T-helper 2 cell treated with Interferon-gamma antibody and Interleukin-4, amounts not matched to agents 5 μg/mL and 100 μg/mL, for 36 hours (primary cell): ENCODE measurements at regions not wholly inside any gene's neighbourhood (a gene's known extent, or its start where the extent isn't known, plus 50 kb on each side); places are given as distances from the start of the nearest gene placed in this dataset.

Experiments
- DNase-seq: peaks from one replicate; pipeline ENCODE4 v3.0.0; 2021; ENCODE audit warnings: low spot score
- H3K27ac Mint-ChIP-seq: one replicate; pipeline ENCODE4 v1.8.0; 2021; ENCODE audit warnings: mild to moderate bottlenecking, mixed read lengths
- H3K27me3 Mint-ChIP-seq: one replicate; pipeline ENCODE4 v1.8.0; 2021; ENCODE audit warnings: low read depth, mixed read lengths
- H3K36me3 Mint-ChIP-seq: one replicate; pipeline ENCODE4 v1.8.0; 2021; ENCODE audit warnings: low read depth, mixed read lengths
- H3K4me1 Mint-ChIP-seq: one replicate; pipeline ENCODE4 v1.8.0; 2021; ENCODE audit warnings: low read depth, mixed read lengths
- H3K4me3 Mint-ChIP-seq: one replicate; pipeline ENCODE4 v1.8.0; 2022; ENCODE audit warnings: mild to moderate bottlenecking, moderate library complexity, mixed read lengths
- H3K9me3 Mint-ChIP-seq: one replicate; pipeline ENCODE4 v1.8.0; 2021; ENCODE audit warnings: mixed read lengths

DNA sequence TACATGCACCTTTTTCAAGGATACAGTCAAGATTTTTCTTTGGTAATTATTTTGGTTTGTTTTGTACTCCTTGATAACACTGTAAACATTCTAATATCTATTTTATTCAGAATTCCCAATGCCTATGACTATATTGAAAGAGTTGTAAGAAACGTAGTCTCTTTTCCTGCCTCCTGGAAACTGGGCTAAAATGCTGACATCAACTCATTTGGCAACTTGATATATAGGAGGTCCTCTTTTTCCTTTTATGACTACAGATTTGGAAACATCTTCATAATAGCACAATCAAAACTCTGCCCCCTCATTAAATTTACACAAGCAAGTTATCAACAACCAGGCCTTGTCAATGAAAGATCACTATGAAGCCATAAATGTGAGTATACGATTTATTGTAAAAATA, 422.3 kb upstream of the PCDH15 start:
- Mint-ChIP-seq H3K4me1 (no peaks in the 10 kb centered on the region), H3K27ac (no peak overlapping the region)

DNA sequence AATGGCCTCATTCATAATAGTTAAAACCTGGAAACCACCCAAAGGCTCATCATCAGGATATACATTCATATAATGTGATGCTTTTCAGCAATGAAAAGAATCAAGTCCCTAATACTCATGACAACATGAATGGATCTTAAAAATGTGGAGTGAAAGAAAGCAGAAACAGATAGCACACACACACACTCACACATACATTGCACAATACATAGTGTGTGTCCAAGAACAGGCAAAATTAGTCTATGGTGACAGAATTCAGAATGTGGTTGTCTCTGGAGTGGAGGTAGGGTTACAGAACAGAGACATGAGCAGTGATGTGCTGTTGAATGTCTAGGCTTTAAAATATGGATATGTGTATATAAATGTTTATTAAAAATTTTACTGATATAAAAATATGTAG, 419.9 kb upstream of the PCDH15 start:
- no peak overlapping the region for H3K4me3 Mint-ChIP-seq
- no peak overlapping the region for H3K27ac Mint-ChIP-seq

More for the DNA sequence above, 422.3 kb upstream of the PCDH15 start:
- Mint-ChIP-seq H3K4me3 (no peak overlapping the region), H3K27me3 (no peaks in the 10 kb centered on the region), H3K36me3 (no peaks in the 10 kb centered on the region), H3K9me3 (peaks cover 8% of the 10 kb centered on the region)
- no peak for DNase-seq

DNA sequence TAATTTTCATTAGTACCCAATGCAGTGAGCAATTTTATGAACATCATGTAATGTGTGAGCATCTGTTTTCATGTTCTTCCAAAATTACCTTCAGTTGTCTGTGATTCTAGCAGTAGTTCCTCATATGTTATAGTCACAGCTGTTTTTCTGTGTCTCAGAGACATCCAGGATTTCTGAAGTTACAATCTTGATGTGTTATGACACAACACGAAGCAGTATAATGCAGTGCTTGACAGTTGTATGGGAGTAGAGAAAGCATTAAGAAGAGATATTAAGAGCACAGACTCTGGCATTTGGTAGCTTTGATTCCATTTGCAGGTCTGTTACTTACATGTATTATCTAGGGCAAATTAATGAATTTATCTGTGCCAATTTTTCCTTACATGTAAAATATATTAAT, 414.7 kb upstream of the PCDH15 start:
- DNase-seq = no peak
- Mint-ChIP-seq H3K36me3 (no peaks in the 10 kb centered on the region), H3K27me3 (no peaks in the 10 kb centered on the region), H3K4me3 (no peak overlapping the region), H3K9me3 (peaks cover under 1% of the 10 kb centered on the region), H3K27ac (no peak overlapping the region), H3K4me1 (no peaks in the 10 kb centered on the region)

More for the DNA sequence above, 419.9 kb upstream of the PCDH15 start:
- Mint-ChIP-seq H3K36me3 (no peaks in the 10 kb centered on the region), H3K9me3 (peaks cover 8% of the 10 kb centered on the region), H3K27me3 (no peaks in the 10 kb centered on the region), H3K4me1 (no peaks in the 10 kb centered on the region)
- no peak for DNase-seq

DNA sequence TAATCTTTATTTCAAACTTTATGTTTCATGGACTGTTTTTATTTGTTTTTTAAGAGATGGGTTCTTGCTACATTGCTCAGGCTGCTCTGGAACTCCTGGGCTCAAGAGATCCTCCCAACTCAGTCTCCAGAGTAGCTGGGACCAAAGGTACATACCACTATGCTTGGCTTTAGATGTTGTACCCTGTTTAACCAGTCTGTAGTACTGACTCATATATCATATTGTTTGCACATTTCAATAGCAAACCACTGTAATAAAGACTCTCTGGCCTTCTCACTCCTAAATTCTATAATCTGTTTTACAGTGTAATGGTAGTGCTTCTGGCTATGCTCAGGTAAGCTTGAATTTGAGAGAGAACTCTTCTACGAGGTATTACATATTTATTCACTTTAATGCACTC, 413.6 kb upstream of the PCDH15 start:
- H3K9me3 Mint-ChIP-seq = peaks cover 4% of the 10 kb centered on the region
- no peaks in the 10 kb centered on the region for H3K27me3 Mint-ChIP-seq
- no peak for DNase-seq
- no peak overlapping the region for H3K4me3 Mint-ChIP-seq
- no peaks in the 10 kb centered on the region for H3K4me1 Mint-ChIP-seq
- no peaks in the 10 kb centered on the region for H3K36me3 Mint-ChIP-seq
- H3K27ac Mint-ChIP-seq = no peak overlapping the region

DNA sequence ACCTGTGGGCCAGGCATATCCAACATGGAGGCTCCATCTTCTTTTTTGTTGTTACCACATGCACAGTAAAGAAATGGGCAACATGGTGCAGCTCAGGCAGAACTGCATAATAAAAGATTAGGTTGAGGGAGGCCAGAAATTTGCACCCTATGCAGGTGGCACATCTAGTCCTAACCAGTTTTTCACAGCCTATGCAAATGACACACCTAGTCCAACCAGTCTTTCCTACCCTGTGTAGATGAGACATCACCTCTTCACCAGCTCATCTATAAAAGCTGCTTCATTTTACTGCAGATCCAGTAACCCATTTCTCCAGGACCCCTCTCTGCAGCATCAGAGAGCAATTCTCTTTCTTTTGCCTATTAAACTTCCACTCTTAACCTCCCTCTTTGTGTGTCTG, 411.0 kb upstream of the PCDH15 start:
- DNase-seq = no peak
- Mint-ChIP-seq H3K27ac (no peak overlapping the region), H3K27me3 (no peaks in the 10 kb centered on the region), H3K36me3 (no peaks in the 10 kb centered on the region), H3K4me3 (no peak overlapping the region), H3K9me3 (peaks cover 12% of the 10 kb centered on the region), H3K4me1 (no peaks in the 10 kb centered on the region)

DNA sequence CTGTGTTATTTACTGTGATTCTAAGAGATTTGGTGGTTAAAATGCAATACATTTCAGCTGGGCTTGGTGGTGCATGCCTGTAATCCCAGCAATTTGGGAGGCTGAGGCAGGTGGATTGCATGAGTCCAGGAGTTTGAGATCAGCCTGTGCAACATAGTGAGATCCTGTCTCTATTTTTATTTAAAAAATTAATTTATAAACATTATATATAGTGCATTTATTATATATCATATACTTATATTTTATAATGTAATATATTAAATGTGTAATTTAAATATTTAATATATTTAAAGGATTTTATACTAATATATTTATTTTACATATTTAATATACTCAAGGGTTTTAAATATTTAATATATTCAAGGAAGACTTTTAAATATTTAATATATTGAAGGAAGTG, 402.8 kb upstream of the PCDH15 start:
- H3K4me1 Mint-ChIP-seq = no peaks in the 10 kb centered on the region
- H3K36me3 Mint-ChIP-seq = no peaks in the 10 kb centered on the region
- no peak overlapping the region for H3K4me3 Mint-ChIP-seq
- no peak for DNase-seq
- H3K27me3 Mint-ChIP-seq = no peaks in the 10 kb centered on the region
- no peak overlapping the region for H3K27ac Mint-ChIP-seq
- peaks cover 19% of the 10 kb centered on the region for H3K9me3 Mint-ChIP-seq

DNA sequence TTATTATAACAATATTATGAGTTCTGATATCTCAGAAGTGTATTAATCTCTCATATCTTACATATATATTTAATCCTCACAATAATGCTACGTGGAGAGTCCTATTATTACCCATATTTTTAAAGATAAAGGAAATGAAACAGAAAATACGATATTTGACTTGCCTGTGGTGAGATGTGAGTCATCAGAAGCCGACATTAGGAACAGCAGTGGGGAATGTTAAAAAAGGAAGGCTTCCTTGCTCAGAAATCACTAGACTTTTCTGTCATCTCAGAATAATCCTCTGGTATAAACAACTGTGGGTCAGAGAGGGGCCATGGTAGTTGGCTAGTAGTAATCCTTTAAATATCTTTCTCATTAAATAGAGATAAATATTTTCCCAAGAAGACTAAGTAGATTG, 402.3 kb upstream of the PCDH15 start:
- no peaks in the 10 kb centered on the region for H3K27me3 Mint-ChIP-seq

DNA sequence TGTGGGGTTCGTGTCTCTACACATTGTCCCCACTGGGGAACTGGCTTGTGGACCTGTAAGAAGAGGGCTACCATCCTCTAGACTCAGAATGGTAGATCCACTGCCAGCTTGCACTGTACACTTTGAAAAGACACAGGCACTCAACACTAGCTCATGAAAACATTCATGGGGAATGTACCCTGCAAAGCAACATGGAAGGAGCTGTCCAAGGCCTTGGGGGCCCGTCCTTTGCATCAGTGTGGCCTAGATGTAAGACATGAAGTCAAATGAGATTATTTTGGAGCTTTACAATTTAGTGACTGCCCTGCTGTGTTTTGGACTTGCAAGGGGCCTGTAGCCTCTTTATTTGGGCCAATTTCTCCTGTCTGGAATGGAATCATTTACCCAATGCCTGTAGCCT, 399.0 kb upstream of the PCDH15 start:
- Mint-ChIP-seq H3K4me1 (no peaks in the 10 kb centered on the region), H3K36me3 (no peaks in the 10 kb centered on the region), H3K27me3 (no peaks in the 10 kb centered on the region), H3K27ac (no peak overlapping the region), H3K4me3 (no peak overlapping the region), H3K9me3 (peaks cover 16% of the 10 kb centered on the region)
- DNase-seq = no peak

More for the DNA sequence above, 402.3 kb upstream of the PCDH15 start:
- Mint-ChIP-seq H3K9me3 (peaks cover 20% of the 10 kb centered on the region), H3K4me3 (no peak overlapping the region), H3K4me1 (no peaks in the 10 kb centered on the region), H3K36me3 (no peaks in the 10 kb centered on the region), H3K27ac (no peak overlapping the region)
- no peak for DNase-seq

DNA sequence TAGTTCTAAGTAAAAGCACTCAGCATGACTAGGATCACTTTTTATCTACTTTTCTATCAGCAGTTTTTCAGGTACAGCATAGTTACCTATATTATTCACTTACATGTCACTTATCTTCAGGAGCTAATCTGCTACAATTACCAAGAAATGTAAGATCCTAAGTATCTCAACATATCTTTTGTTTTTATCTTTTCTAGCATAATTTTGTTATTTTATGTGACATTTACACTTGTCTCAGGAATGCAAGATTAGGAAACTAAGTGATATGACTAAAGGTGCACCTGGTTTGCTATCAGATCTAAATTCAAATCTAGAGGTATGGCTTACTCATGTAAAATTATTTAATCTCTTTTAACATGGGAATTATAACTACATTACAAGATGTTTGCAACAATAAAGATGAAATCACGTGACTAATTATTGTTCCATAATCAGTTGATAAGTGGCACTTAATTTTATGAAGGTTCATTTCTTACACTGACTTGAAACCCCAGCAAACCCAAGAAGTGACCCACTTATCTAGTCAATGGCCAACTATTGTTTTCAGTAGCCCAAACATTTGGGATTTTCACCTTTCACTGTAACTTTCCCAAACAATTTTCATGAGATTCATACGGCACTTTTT, 390.3 kb upstream of the PCDH15 start:
- no peaks in the 10 kb centered on the region for H3K27me3 Mint-ChIP-seq
- no peak overlapping the region for H3K4me3 Mint-ChIP-seq
- no peaks in the 10 kb centered on the region for H3K36me3 Mint-ChIP-seq
- peaks cover 8% of the 10 kb centered on the region for H3K9me3 Mint-ChIP-seq
- H3K4me1 Mint-ChIP-seq = no peaks in the 10 kb centered on the region
- no peak overlapping the region for H3K27ac Mint-ChIP-seq
- DNase-seq = no peak

DNA sequence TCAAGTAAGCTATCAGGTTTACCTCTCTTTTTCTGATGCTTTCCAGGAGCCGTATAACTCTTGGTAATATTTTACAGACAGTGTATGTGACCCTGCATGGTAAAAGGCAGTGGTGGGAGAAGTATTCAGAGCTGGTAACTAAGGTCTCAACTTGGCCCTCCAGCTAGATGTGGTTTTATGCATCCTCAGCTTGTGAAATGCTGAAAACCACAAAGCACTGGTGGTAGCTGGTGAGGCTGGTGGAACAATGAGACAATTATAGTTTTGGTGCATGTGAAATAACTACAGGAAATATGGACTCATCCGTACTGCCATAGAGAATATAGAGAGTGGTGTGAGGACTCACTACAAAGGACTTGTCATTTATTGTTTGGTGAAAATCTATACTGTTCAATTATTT, 383.0 kb upstream of the PCDH15 start:
- peaks cover under 1% of the 10 kb centered on the region for H3K9me3 Mint-ChIP-seq
- H3K4me1 Mint-ChIP-seq = no peaks in the 10 kb centered on the region
- H3K27ac Mint-ChIP-seq = no peak overlapping the region
- no peak for DNase-seq
- H3K36me3 Mint-ChIP-seq = no peaks in the 10 kb centered on the region
- H3K4me3 Mint-ChIP-seq = no peak overlapping the region
- no peaks in the 10 kb centered on the region for H3K27me3 Mint-ChIP-seq

DNA sequence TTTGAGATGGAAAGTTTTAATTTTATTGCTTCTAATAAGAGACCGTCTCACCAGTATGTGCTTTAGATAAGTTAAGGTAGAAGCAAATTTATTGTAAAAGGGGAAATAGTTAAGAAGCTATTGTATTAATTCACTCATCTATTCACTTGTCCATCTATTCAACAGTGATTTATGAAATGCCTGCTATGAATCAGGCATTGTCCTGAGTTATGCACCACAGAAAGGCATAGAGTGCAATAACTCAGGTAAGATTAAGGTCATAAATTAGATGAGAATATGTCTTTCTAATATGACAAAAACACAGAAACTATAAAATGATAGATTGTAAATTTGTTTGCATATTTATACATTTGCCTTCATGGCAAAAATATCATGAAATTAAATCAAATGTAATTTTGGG, 379.3 kb upstream of the PCDH15 start:
- Mint-ChIP-seq H3K36me3 (no peaks in the 10 kb centered on the region), H3K4me3 (no peak overlapping the region), H3K4me1 (no peaks in the 10 kb centered on the region), H3K9me3 (peaks cover 6% of the 10 kb centered on the region), H3K27me3 (no peaks in the 10 kb centered on the region), H3K27ac (no peak overlapping the region)
- no peak for DNase-seq

DNA sequence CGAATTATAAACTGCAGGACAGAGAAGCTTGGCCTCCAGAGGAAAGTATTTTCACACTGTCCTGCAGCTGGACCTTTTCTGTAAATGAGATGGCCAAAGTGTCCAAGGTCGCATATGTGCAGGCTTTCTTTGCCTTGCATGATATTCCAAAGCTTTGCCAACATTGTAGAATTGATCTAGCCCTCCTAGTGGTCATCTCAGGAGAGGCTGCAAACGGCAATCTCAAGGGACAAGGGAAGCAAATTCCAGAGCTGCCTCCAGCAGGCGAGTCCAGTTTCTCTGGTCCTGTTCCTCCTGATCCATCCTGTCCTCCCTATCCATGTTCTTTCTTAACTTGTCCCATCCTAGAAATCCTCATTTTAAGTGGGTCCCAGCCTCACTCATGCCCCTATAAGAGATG, 373.4 kb upstream of the PCDH15 start:
- no peak overlapping the region for H3K27ac Mint-ChIP-seq
- no peaks in the 10 kb centered on the region for H3K4me1 Mint-ChIP-seq
- H3K4me3 Mint-ChIP-seq = no peak overlapping the region
- H3K9me3 Mint-ChIP-seq = peaks cover 12% of the 10 kb centered on the region
- H3K27me3 Mint-ChIP-seq = no peaks in the 10 kb centered on the region
- no peak for DNase-seq
- no peaks in the 10 kb centered on the region for H3K36me3 Mint-ChIP-seq

DNA sequence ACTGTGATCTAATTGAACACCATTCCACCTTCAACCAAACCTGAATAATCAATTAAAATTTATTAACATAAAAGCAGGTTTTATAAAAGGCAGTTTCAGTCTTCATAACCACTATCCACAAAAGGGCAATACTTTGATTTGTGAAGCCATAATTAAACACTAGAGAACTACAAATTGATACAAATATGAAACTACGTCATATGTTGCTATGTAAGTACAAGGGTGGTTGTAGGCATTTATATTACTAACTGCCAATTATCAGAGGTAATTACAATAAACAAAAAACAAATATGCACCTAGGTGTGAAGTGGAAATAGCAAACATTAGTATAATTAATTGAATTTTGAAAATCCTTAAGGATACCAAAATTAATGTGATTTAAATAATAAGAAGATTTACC, 368.5 kb upstream of the PCDH15 start:
- H3K27ac Mint-ChIP-seq = no peak overlapping the region
- no peak for DNase-seq
- no peaks in the 10 kb centered on the region for H3K4me1 Mint-ChIP-seq
- H3K36me3 Mint-ChIP-seq = no peaks in the 10 kb centered on the region
- no peaks in the 10 kb centered on the region for H3K27me3 Mint-ChIP-seq
- H3K9me3 Mint-ChIP-seq = peaks cover under 1% of the 10 kb centered on the region
- H3K4me3 Mint-ChIP-seq = no peak overlapping the region

DNA sequence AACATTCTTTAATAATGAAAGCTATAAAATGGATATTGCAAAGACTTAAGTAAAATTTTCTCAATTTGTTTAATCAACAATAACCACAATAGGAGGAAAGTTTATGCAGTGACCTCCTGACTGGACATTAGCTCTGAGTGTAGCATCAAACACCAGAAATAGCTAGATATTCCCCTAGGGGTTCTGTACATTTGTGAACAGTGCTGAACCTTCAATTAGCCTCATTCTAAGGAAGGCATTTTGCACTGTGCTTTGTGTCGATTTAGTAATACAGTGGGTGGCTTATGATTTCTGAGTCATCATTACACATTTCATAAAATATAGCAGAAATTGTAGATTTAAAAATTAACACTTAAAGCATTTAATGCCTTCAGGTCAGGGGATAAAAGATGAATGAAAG, 367.3 kb upstream of the PCDH15 start:
- Mint-ChIP-seq H3K9me3 (peaks cover under 1% of the 10 kb centered on the region), H3K27ac (no peak overlapping the region), H3K4me3 (no peak overlapping the region), H3K36me3 (no peaks in the 10 kb centered on the region), H3K4me1 (no peaks in the 10 kb centered on the region), H3K27me3 (no peaks in the 10 kb centered on the region)
- no peak for DNase-seq

DNA sequence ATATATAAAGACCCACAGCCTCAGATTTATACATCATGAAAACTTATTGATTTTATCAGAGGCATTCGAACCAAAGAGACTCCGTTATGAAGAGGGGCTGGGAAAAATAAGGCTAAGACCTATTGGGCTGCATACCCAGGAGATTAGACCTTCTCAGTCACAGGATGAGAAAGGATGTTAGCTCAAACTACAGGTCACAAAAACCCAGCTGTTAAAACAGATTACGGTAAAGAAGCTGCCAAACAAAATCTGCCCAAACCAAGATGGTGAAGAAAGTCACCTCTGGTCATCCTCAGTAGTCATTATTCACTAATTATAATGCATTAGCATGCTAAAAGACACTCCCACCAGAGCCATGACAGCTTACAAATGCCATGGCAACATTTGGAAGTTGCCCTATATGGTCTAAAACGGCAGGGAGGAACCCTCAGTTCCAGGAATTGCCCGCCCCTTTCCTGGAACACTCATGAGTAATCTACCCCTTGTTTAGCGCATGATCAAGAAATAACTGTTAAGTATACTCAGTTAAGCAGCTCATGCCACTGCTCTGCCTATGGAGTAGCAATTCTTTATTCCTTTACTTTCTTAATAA, 362.5 kb upstream of the PCDH15 start:
- no peak overlapping the region for H3K27ac Mint-ChIP-seq
- no peak overlapping the region for H3K4me3 Mint-ChIP-seq
- no peaks in the 10 kb centered on the region for H3K36me3 Mint-ChIP-seq
- H3K9me3 Mint-ChIP-seq = peaks cover 6% of the 10 kb centered on the region
- H3K27me3 Mint-ChIP-seq = no peaks in the 10 kb centered on the region
- DNase-seq = no peak
- H3K4me1 Mint-ChIP-seq = no peaks in the 10 kb centered on the region
